Fibroblast of peridontal ligament (primary cell): ENCODE measurements at regions not wholly inside any gene's neighbourhood (a gene's known extent, or its start where the extent isn't known, plus 50 kb on each side); places are given as distances from the start of the nearest gene placed in this dataset.
"Not testable (repeated sequence)": the region's sequence is repeated elsewhere in the genome, so short reads cannot be mapped to it uniquely, and the experiment has no call there.

Source experiments
- DNase-seq: peaks from one replicate; pipeline ENCODE4 v3.0.0-alpha.2; 2010; ENCODE audit errors: extremely low read depth

GRCh38 chr5:89851911-89852310 is 557.6 kb downstream of the CETN3 start:
- DNase-seq = no peak

GRCh38 chr5:89850513-89850865 is 559.1 kb downstream of the CETN3 start:
- no peak for DNase-seq

DNA sequence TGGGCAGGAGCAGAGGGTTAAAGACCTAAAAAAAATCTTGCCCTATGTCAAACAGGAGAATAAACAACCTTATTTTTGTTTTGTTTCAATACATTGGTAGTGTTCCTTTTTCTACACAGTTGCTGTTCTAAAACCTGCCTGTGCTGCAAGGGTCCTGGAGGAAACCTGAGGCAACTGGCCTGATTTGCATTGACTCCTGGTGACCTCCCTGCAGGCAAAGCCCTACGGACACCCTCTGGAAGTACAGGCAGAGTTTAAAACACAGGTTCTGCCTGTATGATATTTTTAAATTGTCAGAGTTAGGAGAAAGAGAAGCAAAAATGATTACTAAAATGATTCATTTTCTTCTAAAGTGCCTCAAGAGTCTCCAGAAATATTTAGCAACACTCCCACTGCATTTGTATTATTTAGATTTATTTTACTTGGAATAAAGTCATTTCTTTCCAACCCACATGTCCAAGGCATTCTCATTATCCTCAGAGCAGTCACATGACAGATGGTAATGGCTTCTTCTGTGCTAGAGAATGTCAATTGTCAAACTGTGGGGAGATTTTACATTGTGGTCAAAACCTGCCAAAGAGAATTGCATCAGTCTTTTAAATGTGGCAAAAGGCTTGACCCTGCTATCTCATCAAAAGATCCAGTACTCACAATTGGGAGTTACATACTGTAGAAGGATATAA is 559.6 kb downstream of the CETN3 start:
- peak; percentile 54 for DNase-seq

DNA sequence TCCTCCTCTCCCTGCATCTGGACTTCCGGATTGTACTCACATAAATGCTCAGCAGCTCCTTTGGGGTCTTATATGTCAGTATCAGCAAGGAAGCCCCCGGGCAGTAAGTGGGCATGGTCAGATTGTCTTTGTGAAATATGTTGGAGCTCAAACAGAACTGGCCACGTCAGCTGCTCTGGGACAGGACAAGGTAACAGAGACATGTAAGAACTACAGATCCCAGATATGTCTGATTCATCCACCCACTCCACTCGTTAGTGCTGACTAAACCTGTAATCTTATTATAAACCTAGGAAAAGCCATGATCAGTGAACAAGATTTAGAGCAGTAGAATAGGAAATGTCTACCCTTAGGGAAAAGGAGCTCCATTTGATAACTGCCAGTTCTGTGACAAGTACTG is 561.8 kb downstream of the CETN3 start:
- no peak for DNase-seq

- DNase-seq = no peak
Measured at GRCh38 chr5:89844548-89844947, 565.0 kb downstream of the CETN3 start.

DNA sequence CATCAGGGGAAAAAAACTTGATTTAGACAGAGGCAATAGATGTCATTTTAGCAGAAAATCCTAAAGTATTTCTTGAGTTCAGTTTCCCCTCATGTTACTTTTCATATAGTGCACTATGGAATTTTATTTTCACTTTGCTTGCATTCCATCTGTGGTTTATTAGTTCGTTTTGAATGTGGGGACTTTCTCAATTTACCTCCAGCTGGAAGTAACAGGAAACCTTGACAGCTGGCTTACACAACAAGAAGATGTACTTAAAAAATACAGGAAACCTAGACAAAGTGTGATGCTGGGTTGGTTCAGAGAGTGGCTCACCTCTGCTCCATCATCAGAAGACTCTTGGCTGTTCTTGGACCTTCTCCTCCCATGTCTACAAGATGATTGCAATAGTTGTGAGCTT is 567.0 kb downstream of the CETN3 start:
- DNase-seq = no peak

DNA sequence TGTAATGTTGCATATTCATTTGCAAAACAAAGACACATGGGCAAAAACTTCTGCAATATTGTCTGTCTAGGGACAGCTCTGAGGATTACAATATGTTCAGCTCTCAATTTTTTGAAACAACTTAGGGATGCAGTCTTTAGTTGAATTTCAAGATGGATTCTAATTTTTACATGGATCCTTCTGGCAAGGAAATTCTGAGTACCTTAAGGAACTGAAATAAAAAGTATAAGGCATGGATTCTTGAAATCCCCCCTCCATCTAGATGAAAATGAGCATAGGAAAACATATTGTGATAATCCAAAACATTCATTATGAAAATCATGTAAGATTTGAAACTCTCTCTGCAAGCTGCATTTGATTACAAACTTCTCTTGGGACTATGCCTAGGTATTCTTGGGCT is 568.6 kb downstream of the CETN3 start:
- DNase-seq = peak; percentile 19

- no peak for DNase-seq
Measured at GRCh38 chr5:89830691-89831090, 578.9 kb downstream of the CETN3 start.

DNA sequence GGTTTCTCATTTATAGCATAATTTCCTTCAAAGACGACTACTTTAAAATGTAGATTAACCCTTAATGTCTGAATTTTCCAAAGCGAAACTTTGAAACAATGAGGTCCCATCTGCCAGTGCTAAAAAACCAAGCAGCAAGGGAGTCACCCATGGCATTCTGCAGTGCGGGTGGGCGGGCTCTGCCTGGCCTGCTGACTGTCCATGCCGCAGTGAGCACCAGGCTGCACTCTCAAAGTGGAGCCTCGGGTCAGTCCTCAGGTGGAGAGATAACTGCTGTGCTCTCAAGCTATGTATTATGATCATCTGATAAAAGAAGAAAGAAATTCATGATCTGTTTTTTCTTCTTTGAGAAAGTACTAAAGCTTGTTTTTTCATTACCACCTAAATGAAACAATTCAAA is 581.6 kb downstream of the CETN3 start:
- DNase-seq = no peak

- no peak for DNase-seq
Measured at GRCh38 chr5:89827359-89827758, 582.2 kb downstream of the CETN3 start.

- DNase-seq = no peak
Measured at GRCh38 chr5:89826938-89827337, 582.6 kb downstream of the CETN3 start.

- DNase-seq = no peak
Measured at GRCh38 chr5:89823046-89823445, 586.5 kb downstream of the CETN3 start.

DNA sequence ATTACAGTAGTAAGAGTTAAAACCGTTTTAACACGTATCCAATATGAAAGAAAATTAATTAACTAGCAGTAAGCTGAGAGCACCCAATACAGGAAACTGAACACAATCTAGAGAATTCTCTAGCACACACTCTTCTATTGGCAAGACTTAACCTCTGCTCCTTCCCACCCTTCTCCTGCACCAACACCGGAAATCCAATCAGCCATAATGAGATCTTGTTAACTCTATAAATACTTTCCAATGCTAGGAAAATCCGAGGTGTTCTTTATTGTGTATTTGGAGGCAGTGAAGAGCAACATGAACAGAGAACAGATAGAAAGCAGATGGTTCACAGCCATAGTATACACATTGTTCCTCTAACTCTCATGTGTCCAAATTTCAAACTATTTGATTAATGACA is 591.7 kb downstream of the CETN3 start:
- no peak for DNase-seq

- peak; percentile 82 for DNase-seq
Measured at GRCh38 chr5:89816038-89816437, 593.5 kb downstream of the CETN3 start.

- not testable (repeated sequence) for DNase-seq
Measured at GRCh38 chr5:89800735-89801134, 608.8 kb downstream of the CETN3 start.

DNA sequence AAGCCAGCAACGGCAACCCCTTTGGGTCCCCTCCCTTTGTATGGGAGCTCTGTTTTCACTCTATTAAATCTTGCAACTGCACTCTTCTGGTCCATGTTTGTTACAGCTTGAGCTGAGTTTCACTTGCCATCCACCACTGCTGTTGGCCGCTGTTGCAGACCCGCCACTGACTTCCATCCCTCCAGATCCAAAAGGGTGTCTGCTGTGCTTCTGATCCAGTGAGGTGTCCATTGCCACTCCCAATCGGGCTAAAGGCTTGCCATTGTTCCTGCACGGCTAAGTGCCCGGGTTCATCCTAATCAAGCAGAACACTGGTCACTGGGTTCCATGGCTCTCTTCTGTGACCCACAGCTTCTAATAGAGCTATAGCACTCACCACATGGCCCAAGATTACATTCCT is 615.1 kb downstream of the CETN3 start:
- DNase-seq = not testable (repeated sequence)

DNA sequence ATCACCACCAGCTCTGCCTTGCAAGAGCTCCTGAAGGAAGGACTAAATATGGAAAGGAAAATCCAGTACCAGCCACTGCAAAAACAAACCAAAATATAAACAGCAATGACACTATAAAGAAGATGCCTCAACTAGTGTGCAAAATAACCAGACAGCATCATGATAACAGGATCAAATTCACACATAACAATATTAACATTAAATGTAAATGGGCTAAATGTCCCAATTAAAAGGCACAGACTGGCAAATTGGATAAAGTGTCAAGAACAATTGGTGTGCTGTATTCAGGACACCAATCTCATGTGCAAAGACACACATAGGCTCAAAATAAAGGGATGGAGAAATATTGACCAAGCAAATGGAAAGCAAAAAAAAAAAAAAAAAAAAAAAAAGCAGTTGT is 629.8 kb downstream of the CETN3 start:
- not testable (repeated sequence) for DNase-seq

GRCh38 chr5:89777758-89778157 is 631.8 kb downstream of the CETN3 start:
- DNase-seq = no peak

GRCh38 chr5:89769975-89770374 is 639.6 kb downstream of the CETN3 start:
- DNase-seq = peak; percentile 5

- no peak for DNase-seq
Measured at GRCh38 chr5:89759802-89760201, 649.8 kb downstream of the CETN3 start.

DNA sequence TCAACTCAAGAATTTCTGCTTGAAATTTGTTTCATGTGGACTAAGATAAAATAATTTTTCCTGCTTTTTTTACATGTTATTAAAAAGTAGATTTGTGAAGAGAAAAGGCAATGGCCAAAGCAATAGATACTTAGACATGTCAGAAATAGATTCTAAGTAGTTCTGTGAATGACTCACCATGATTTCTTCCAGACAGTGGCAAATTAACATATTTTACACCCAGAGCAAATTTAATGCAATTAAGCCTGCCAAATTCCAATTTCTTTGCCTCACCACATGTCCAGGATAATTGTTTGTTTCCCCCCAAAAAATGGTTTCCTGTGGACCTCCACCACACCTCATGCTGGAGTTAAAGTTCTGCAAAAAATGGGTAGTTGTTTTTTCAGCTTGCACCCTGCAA is 651.4 kb downstream of the CETN3 start:
- no peak for DNase-seq

- DNase-seq = peak; percentile 6
Measured at GRCh38 chr5:89756955-89757354, 652.6 kb downstream of the CETN3 start.

DNA sequence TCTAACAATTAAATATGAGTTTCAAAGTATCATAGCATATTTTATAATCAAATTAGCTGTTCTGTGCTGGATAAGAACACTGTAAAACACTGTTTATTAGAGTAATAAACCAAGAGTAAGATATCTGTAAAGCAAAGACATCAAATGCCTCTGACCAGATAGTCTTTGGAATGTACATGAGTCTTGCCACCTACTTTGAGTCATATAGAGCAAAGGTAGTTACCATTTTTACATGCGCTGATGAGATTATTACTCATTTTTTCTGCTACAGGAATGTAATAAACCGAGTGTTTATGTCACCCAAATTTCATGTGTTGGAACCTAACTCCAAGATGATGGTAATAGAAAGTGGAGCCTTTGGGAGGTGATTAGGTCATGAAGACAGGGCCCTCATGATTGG is 654.5 kb downstream of the CETN3 start:
- DNase-seq = no peak

DNA sequence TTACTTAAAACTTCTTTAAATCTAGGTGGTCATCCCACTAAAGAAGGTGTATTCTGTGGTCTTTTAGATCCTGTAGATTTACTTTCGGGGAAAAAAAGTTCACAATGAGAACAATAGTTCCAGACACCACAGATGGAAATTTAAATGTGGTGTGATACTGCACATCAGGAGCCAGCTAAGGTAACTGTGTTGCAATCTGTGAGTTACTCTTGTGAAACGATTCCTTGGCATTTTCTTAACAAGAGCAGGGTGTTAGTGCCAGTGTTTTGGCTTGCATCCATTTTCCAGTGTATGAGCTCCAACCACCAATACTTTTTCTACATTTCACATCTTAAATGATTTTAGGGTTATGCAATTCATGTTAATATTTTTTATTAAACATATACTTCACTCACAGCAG is 674.5 kb downstream of the CETN3 start:
- DNase-seq = peak; percentile 50
